ENCODE measurements at regions not wholly inside any gene's neighbourhood (a gene's known extent, or its start where the extent isn't known, plus 50 kb on each side); places are given as distances from the start of the nearest gene placed in this dataset.

DNA sequence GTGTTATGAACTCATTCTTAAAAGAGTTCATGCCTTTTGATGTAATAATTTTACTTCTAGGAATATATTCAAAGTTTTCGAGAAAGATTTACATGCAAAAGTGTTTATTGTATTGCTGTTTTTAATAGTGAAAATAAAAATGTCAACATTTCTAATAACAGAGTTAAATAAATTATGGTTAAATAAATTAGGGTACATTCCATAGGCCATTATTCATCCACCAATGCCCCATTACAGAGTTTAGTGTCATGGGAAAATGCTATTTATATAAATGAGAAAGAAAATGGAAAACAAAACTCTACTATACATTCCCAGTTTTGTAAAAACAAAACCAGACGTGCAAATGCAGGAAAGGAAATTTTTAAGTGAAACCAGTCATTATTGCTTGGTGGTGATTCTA is 538.1 kb upstream of the TBL1XR1 start:
- no peak for TF ChIP-seq TCF4 (CRISPR knock-in tag; IDR thresholded peaks at IDR 0.05; ENCODE audit: borderline replicate concordance)
- no peak for TF ChIP-seq GLIS3 (CRISPR knock-in tag; IDR thresholded peaks at IDR 0.05)
- TF ChIP-seq ISL1 (CRISPR knock-in tag; IDR thresholded peaks at IDR 0.05): peak; percentile 83
- TF ChIP-seq ARNTL (CRISPR knock-in tag; IDR thresholded peaks at IDR 0.05; ENCODE audit: borderline replicate concordance, low read depth): no peak

All from SK-N-SH treated with all-trans-retinoic acid at 6 μM for 48 hours (cell line).